HuH-7 (cell line): ENCODE measurements at regions not wholly inside any gene's neighbourhood (a gene's known extent, or its start where the extent isn't known, plus 50 kb on each side); places are given as distances from the start of the nearest gene placed in this dataset.
"Not testable (repeated sequence)": the region's sequence is repeated elsewhere in the genome, so short reads cannot be mapped to it uniquely, and the experiment has no call there.

ENCODE experiments used
- DNase-seq: peaks from one replicate; pipeline ENCODE4 v3.0.0; 2011; ENCODE audit warnings: low spot score

DNA sequence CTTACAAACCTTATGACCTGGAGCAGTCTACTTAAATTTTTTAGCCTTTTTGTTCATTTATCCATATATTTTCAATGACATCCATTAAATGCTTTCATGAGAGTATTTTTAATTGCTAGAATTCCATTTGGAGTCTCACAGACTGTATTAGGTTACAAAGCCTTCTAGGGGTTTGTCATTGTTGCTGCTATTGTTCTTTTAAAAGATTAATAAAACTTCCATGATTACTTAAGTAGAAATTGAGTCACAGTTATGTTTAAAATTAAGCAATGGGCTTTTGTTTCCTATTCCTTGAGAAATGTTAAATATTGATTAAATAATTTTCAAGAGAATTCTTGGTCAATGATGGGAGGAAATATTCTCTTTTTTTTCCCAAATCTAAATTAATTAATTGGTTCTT, 1408.4 kb upstream of the RAG2 start:
- no peak for DNase-seq

DNA sequence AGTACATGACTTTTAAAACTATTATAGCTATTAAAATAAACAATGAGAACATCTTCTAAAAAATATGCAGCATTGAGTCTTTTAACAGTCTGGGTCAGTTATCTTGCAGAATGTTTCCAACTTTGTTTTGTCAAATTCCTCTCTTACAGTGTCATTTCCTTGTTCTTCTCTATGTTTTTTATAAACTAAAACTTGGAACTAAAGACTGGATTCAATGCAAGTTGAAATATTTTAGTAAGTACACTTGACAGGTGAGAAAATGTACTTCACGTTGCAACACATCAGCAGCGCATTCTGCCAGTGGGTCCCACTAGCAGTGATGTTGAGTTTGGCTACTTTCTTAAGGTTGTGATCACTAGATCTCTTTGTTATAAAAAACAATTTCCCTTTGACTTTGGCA, 1407.6 kb upstream of the RAG2 start:
- no peak for DNase-seq

DNA sequence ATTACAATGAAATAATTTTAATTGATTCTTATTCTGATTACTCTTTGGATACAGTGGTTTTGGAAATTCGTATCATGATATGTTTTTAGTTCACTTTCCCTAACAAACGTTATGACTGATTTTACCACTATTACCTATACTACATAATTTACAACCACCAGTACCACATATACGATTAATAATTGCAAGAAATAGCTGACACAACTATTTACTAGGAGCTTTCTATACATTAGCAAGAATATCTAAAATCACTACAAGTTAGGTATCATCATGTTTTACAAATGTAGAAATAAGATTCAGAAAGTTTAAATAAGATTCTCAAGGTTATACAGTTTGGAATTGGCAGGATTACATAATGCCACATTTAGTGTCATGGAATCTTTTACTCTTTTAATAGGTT, 1401.1 kb upstream of the RAG2 start:
- DNase-seq = no peak

DNA sequence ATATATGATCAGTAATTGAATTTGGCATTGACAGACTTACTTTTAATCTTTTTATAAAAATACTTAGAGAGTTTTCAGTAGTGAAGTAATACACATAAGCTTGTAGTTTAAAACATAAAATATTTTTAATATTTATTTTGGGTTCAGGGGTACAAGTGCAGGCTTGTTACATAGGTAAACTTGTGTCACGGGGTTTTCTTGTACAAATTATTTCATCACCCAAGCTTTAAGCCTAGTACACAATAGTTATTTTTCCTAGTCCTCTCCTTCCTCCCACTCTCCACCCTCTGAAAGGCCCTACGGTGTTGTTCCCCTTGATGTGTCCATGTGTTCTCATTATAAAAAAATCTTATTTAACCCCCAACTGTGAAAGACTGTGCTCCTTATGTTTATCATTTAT, 1397.8 kb upstream of the RAG2 start:
- no peak for DNase-seq

DNA sequence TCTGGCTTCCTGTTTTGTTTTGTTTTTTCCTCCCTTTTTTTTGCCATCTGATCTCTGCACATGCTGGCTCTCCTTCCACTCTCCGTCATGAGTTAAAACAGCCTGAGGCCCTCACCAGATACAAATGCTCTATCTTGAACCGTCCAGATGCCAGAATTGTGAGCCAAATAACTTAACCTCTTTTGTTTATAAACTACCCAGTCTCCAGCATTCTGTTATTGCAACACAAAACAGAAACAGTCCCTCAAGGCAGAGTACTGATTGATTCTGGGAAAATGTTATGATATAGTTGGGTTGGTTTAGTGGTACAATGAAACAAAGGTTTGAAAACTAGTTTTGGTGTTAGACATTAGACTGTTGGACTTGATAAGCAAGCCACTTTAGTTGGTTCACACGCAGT, 1390.0 kb upstream of the RAG2 start:
- DNase-seq = no peak

DNA sequence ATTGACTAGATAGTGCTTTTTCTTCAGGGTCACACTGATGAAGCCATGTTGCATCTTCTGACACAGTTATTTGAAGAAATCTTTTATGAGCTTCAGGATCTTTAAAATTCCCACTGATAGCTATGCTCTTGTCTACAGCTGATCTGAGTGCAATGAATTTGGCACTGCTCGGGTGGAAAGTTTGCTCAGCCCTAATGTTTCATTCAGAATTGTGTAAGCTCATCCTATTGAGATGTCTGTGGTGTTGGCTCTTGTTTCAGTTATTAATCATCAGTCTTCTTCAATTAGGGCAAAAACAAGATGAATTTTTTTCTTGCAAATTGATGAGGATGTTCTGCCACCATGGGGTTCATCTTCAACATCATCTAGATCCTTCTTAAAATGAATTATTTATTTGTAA, 1387.0 kb upstream of the RAG2 start:
- no peak for DNase-seq

DNA sequence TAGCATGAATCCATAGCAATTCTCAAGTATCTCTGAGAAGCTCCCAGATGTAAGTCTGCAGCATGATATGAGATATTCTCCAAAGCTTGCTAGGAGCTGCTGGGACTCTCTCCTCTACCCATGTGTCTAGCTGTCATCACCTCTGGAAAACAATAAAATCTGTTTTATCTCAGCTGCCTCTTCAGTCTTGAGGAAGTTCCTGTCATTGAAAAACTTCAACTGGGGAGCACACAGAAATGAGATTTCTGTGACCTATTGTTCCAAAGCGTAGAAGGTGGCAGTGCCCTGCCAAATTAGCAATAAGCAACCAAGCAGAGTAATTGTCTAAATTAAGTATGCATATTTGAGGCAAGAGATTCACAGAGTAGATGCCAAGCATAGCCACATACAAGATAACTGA, 1380.6 kb upstream of the RAG2 start:
- no peak for DNase-seq

DNA sequence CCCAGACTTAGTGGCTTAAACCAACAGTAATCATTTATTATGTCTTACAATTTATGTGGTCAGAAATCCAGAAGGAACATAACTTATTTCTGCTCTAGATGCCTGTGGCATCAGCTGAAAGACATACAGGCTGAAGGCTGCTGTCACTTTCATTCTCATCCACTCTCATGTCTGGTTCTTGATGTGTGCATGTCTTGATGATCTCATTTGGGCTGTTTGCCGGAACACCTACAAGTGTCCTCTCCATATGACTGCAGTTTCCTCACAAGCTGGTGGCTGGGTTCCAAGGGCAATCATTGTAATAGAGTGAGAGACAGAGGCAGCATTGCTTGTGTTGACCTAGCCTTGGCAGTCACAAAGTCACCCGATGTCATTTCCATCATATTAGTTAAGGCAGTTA, 1375.9 kb upstream of the RAG2 start:
- DNase-seq = no peak

DNA sequence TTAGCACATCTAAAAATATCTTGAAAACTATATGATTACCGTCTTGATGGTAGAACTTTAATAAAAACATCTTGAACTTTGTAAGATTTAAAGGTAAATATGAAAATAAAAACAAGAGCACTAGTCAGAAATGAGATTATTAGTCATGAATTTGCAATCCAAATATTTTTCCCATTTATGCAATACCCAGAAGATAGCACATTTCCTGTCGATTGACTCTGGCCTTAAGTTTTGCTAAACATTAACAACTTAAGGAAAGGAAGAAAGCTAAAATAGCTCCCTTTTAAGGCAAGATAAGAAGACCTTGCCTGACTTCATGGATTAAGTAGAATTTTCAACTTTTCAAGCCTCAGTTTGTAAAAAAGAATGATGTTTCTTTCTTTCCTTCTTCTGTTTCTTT, 1374.7 kb upstream of the RAG2 start:
- no peak for DNase-seq

DNA sequence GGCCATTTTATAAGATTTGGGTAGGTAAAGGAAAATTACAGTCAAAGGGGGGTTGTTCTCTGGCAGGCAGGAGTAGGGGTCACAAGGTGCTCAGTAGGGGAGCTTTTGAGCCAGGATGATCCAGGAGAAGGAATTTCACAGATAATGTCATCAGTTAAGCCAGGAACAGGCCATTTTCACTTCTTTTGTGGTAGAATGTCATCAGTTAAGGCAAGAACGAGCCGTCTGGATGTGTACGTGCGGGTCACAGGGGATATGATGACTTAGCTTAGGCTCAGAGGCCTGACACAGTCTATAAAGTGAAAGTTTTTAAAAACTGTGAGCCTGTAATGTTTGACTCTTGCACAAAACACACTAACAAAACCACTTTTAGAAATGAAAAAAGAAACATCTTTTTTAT, 1371.3 kb upstream of the RAG2 start:
- not testable (repeated sequence) for DNase-seq

DNA sequence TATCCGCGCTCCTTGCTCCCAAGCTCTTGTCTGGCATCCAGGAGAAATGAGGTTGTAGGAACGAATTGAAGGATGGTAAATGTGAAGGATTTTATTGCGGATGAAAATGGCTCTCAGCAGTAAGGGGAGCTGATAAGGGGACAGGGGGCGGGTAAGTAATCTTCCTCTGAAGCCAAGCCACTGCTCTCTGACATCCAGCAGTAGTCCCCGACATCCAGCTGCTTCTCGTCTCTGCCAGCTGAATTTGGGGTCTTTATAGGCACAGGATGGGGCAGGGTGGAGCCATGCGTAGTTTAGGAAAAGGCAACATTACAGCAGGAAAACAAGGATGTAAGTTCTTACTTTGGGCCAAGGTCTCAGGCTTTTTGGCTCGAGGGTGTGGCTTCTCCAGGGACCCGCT, 1370.1 kb upstream of the RAG2 start:
- no peak for DNase-seq

DNA sequence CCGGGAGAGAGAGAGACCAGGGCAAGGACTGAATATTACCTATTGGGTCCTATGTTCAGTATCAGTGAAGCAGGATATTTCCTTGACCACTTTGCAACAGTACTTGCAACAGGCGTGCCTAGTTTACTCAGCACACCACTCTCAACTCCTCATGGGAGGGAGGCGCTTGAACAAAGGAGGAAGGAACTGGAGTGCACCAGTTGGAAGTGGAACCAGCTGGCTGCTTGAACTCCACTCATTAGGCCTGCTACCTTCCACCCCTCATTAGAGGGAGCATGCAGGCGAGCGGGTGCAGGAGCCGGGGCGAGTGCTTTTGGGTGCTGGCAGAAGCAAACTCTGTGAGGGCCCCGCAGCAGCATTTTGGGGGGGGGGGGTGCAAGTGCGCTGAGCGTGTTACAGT, 1369.6 kb upstream of the RAG2 start:
- DNase-seq = no peak

DNA sequence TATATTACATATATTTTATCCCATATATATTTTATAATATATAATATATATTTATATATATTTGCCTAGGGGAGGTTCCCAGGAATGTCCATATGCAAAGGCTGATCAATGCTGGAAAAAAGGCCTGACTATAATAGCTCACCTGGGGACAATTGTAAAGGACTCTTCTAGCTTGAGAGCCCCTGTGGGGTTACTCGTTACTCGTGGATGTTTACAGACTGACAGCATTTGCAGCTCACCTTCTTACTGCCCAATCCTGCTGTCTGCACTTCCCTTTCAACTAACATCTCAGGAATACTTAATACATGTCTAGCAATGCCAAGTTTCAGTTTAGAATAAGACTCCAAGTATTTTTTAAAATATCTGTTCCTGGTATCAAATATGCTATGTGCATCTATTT, 1365.4 kb upstream of the RAG2 start:
- DNase-seq = no peak

DNA sequence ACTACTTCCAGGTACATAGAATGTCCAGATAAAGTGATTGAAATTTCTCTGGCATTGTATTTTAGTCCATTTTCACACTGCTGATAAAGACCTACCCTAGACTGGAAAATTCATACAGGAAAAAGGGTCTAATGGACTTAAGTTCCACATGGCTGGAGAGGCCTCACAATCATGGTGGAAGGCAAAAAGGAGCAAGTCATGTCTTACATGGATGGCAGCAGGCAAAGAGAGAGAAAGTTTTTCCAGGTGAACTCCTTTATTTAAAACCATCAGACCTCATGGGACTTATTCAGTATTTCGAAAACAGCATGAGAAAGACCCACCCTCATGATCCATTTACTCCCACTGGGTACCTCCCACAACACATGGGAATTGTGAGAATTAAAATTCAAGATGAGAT, 1359.7 kb upstream of the RAG2 start:
- no peak for DNase-seq

DNA sequence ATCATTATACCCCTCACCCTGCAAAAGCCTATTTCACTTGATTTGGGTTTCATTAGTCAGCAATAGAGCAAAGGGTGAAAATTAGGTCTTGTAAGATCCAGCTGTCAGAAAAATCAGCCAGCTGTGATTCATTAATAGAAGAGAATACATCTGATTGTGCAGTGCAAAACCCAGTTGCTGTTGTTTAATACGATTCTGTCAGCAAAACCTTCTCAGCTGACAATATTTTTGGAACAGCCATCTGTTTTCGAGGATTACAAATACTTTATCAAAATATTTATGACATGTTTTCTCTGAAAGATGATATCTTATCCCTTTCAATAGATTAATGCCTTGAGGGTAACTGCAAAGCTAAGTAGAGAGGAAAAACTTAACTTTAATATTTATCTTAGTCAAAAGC, 1354.0 kb upstream of the RAG2 start:
- no peak for DNase-seq

DNA sequence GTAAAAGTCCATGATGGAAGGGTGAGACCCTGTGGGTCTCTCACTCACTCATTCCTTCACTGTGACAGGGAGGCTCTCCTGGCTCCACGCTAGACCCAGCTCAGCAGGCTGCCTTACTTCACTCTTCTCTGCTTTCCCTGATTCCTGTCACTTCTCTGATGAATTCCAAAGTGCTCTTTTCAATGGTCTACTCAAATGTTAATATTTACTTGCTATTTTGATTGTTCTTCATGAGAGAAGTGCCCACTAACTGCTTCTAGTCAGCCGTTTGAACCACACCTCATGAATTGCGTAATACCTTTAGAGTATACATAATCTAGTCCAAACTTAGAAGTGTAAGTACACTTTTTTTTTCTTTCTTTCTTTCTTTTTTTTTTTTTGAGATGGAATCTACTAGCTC, 1350.2 kb upstream of the RAG2 start:
- no peak for DNase-seq

DNA sequence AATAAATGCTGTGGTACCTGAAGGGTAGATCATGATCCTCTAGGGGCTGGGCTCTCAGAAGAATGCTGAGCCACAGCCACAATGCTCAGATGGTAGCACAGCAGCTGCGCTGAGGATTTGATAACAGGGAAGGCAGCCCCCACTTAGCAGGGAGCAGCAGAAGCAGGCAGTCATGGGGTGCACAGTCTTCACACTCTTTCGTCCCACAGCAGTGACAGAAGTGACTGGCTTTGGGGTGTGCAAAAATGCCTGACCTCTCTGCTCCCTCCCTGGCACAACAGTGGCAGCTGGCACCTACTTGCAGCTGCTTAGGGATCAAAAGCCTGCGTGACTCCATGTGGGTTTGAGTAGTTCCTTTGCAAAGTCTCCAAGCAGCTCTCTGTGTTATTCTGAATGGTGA, 1349.8 kb upstream of the RAG2 start:
- DNase-seq = no peak

DNA sequence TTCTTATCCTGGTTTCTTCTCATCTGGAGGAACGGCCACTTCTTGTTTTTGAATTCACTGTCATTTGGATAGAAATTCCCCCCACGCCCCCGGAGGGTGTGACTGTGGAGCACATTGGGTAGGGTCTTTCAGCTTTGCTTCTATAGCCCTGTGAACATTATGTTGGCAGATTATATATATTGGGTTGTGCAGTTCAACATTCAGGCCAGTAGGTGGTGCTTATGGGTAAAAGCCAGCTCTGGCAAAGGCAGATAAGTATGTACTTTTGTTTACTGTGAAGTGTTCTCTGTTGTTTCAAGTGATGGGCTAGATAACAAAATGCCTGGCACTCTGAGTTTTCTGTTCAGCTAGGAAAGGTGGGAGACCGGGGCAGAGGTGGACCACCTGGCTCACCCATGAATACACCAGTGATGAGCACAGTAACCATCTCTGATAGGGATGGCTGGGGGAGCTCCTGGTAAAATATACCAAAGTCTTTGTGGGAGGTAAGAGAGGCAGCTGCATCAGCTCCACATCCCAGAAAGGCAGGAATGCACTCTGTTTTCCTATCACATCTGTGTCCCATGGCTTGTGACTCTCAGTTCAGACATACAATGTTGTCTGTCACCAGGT, 1348.2 kb upstream of the RAG2 start:
- DNase-seq = no peak

DNA sequence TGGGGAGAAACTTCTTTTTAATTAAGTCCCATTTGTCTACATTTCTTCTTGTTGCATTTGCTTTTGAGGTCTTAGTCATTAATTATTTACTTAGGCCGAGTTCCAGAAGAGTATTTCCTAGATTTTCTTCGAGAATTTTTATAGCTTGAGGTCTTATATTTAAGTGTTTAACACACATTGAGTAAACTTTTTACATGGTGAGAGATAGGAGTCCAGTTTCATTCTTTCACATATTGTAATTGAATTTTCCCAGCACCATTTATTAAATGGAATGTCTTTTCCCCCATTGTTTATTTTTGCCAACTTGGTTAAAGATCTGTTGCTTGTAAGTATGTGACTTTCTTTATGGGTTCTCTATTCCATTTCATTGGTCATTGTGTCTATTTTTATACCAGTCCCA, 1344.0 kb upstream of the RAG2 start:
- DNase-seq = no peak

DNA sequence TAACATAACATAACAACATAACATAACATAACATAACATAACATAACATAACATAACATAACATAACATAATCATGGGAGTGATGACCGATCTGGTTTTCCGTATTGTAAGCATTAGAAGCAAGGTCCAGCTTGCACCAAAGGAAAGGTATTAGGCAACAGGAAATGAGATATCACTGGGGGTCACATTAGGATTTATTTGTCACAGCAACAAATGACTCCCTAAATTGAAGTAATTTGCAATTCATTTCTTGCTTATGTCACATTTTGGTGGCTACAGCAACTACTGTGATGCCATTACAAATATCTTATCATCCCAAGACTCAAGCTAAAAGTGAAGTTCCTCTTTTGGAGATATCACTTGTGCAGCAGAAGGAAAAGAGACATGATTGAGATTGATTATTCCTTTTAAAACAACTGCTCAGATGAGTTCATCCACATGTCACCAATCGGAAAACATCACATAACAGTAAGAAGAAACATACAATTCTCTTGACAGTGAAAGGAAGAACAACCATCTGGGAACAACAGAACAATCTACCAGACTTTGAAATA, 1331.1 kb upstream of the RAG2 start:
- no peak for DNase-seq

DNA sequence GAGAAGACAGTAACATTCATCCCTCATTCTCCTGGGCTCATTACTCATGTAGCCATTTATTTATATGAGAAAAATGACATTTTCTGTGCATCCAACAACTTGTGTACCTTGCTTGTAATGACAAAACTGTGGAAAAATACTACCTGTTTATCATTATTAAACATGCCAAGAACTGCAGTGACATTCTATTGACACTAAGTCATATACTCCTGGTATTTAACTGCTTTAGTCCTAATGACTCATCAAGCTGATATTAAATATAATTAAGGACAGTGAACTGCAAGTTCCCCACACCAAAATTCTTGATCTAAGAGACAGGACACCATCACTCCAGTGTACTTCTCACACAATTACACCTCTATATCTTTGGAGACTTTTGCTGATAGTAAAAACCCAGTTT, 1328.7 kb upstream of the RAG2 start:
- no peak for DNase-seq

DNA sequence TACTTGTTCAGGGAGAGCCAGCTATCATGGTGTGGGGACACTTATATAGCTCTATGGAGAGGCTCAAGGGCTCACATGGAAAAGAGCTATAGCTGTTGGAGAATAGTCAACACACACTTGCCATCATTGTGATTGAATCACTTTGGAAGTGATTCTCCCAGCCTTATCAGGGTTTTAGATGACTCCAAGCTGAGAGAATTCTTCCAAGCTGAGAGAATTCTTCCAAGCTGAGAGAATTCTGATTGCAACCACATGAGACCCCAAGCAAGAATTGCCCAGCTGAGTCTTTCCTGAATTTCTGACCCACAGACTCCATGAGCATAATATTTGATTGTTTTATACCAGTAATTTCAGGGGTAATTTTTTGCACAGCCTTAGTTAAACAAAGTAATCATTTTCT, 1318.3 kb upstream of the RAG2 start:
- no peak for DNase-seq

DNA sequence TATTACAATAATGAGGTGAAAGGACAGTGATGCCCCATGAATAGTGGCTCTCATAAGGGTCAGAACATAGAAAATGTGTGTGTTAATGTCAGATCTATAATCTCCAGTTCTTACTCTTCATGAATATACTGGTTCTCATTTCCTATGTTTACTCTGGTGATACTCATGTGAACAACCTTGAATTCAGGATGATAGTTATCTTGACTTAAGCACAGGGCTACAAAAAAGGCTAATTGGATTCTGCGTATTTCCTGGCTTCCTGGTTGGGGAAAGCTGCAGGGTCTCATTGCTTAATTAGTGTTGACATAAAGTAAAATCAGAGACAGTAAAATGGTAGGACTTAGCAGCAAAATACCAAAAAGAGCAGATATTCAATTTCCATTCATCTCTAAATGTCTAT, 1316.8 kb upstream of the RAG2 start:
- no peak for DNase-seq

DNA sequence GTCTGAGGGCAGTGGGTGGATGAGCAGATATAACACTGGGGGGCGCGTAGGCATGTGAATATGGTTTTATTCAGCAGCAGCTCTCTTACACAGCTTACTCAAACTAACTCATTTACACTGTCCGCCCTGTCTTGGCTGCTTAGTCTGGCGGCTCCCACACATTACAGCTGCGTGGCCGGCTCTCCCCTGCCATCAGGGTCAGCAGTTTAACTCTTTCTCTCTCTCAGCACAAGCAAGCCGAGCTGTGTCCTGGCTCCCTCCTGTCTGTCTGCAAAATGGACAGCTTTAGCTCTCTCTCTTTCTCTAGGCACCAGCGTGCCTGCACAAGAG, 1310.1 kb upstream of the RAG2 start:
- no peak for DNase-seq
